GM23338 (cell line): ENCODE measurements at regions not wholly inside any gene's neighbourhood (a gene's known extent, or its start where the extent isn't known, plus 50 kb on each side); places are given as distances from the start of the nearest gene placed in this dataset.

Source experiments
- ATAC-seq: fragments of 200-7000 bp; cut with Tn5 transposase; 3 replicates; pipeline ENCODE4 v1.9.1; 2020
- DNase-seq: peaks from one replicate; pipeline ENCODE4 v3.0.0-alpha.2; 2015; ENCODE audit warnings: low spot score
- H2AFZ ChIP-seq: fragments of 200-600 bp; sonication (generic); 2 replicates; pipeline ENCODE4 v1.8.0; 2016; ENCODE audit warnings: antibody characterized with exemption, mild to moderate bottlenecking, moderate library complexity
- H3F3A ChIP-seq: fragments of 200-600 bp; sonication (generic); replicated peaks from 2 replicates; pipeline ENCODE4 v1.8.0; 2017; ENCODE audit warnings: antibody characterized with exemption, mixed run types, low read depth
- H3K27ac ChIP-seq: fragments of 200-600 bp; sonication (generic); 2 replicates; pipeline ENCODE4 v1.6.1; 2016; ENCODE audit warnings: low read depth
- H3K27me3 ChIP-seq: fragments of 200-600 bp; sonication (generic); 2 replicates; pipeline ENCODE4 v1.8.0; 2016; ENCODE audit warnings: mild to moderate bottlenecking, mixed run types, moderate library complexity; ENCODE audit not compliant: insufficient read depth
- H3K36me3 ChIP-seq: fragments of 200-600 bp; sonication (generic); 2 replicates; pipeline ENCODE4 v1.8.0; 2016; ENCODE audit warnings: mild to moderate bottlenecking; ENCODE audit not compliant: insufficient read depth
- H3K4me1 ChIP-seq: fragments of 200-600 bp; sonication (generic); 2 replicates; pipeline ENCODE4 v1.8.0; 2016; ENCODE audit warnings: mild to moderate bottlenecking, moderate library complexity; ENCODE audit not compliant: insufficient read depth
- H3K4me2 ChIP-seq: fragments of 200-600 bp; sonication (generic); 2 replicates; pipeline ENCODE4 v1.7.1; 2017; ENCODE audit warnings: mixed run types
- H3K4me3 ChIP-seq: fragments of 200-600 bp; sonication (generic); 2 replicates; pipeline ENCODE4 v1.6.1; 2016; ENCODE audit warnings: mixed run types
- H3K79me2 ChIP-seq: fragments of 200-600 bp; sonication (generic); replicated peaks from 2 replicates; pipeline ENCODE4 v1.8.0; 2017; ENCODE audit warnings: mild to moderate bottlenecking; ENCODE audit not compliant: insufficient read depth
- H3K9me2 ChIP-seq: fragments of 200-600 bp; sonication (generic); 2 replicates; pipeline ENCODE4 v1.8.0; 2017; ENCODE audit not compliant: insufficient read depth
- H4K20me1 ChIP-seq: fragments of 200-600 bp; sonication (generic); replicated peaks from 2 replicates; pipeline ENCODE4 v1.8.0; 2017; ENCODE audit warnings: mild to moderate bottlenecking; ENCODE audit not compliant: insufficient read depth
- H3K27ac Mint-ChIP-seq: 2 replicates; pipeline ENCODE4 v1.8.0; 2020; ENCODE audit warnings: inconsistent platforms, mild to moderate bottlenecking, moderate library complexity, mixed read lengths
- H3K27me3 Mint-ChIP-seq: 3 replicates; pipeline ENCODE4 v1.8.0; 2022; ENCODE audit warnings: low read depth, mild to moderate bottlenecking, moderate library complexity, mixed read lengths, inconsistent platforms; ENCODE audit not compliant: insufficient read depth, poor library complexity
- H3K36me3 Mint-ChIP-seq: 3 replicates; pipeline ENCODE4 v1.8.0; 2021; ENCODE audit warnings: low read depth, mild to moderate bottlenecking, inconsistent platforms, moderate library complexity, mixed read lengths
- H3K4me1 Mint-ChIP-seq: 3 replicates; pipeline ENCODE4 v1.8.0; 2020; ENCODE audit warnings: mild to moderate bottlenecking, inconsistent platforms, mixed read lengths
- H3K4me3 Mint-ChIP-seq: 3 replicates; pipeline ENCODE4 v1.8.0; 2021; ENCODE audit warnings: moderate library complexity, mild to moderate bottlenecking, inconsistent platforms, mixed read lengths
- H3K9me3 Mint-ChIP-seq: 3 replicates; pipeline ENCODE4 v1.8.0; 2020; ENCODE audit warnings: moderate library complexity, mild to moderate bottlenecking, inconsistent platforms, mixed read lengths
- EZH2 ChIP-seq: fragments of 200-600 bp; sonication (generic); IDR thresholded peaks from one replicate; pipeline ENCODE4 v1.8.0; 2017; ENCODE audit warnings: antibody characterized with exemption, mild to moderate bottlenecking, low read depth; ENCODE audit not compliant: unreplicated experiment
- POLR2AphosphoS5 ChIP-seq: IDR thresholded peaks from 2 replicates; pipeline ENCODE4 v1.6.1; 2016; ENCODE audit warnings: antibody characterized with exemption, low read depth
- STAT1 ChIP-seq: IDR thresholded peaks from one replicate; pipeline ENCODE4 v1.6.1; 2016; ENCODE audit warnings: antibody characterized with exemption; ENCODE audit not compliant: unreplicated experiment
- ZNF114 ChIP-seq: fragments of 250-450 bp; sonication (Bioruptor Pico); IDR thresholded peaks from 2 replicates; pipeline ENCODE4 v1.5.0; 2020; ENCODE audit warnings: mild to moderate bottlenecking, moderate library complexity
- TF ChIP-seq, protein P1 (sequence below): IDR thresholded peaks from one replicate; pipeline ENCODE4 v1.6.1; 2018; ENCODE audit warnings: antibody characterized with exemption; ENCODE audit not compliant: unreplicated experiment
- TF ChIP-seq, protein P2 (sequence below): fragments of 250-450 bp; sonication (Bioruptor Pico); IDR thresholded peaks from 2 replicates; pipeline ENCODE4 v1.5.0; 2020; ENCODE audit warnings: mild to moderate bottlenecking, moderate library complexity

DNA sequence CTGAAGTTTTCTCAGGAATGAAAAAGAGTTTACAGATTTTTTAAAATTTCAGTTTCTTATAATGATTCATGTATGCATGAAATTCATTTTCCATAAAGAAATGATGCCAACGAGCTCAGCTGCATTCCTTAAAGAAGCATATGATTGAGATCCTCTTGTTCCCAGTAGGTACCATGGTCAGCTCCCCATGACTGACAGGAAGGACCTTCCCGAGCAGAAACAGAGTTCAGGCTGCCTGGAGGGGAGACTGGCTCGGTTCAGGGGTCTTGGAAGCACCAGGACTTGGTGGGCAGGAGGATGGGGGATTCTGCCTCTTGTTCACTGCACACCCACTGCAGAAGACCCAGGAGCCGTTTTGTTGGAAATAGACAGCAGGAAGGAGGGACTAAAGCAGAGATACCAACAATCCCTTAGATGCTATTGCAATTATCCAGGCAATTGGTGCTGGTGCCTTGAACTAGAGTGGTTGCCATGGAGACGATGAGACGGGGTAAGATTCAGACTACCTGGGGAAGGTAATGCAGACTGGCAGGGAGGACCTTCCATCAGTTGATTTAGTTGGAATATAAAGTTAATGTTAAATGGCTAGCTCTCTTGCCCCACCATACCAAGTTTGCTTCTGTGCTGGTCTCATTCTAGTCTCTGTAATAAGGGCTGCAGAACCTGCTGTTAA is 447.8 kb downstream of the MTRR start:
- Histone ChIP-seq H3K4me2 (no peak overlapping the region), H3K27me3 (no peaks in the 10 kb centered on the region), H3K79me2 (no peaks in the 10 kb centered on the region), H2AFZ (no peak overlapping the region), H3K4me3 (no peak overlapping the region), H3K36me3 (no peaks in the 10 kb centered on the region), H4K20me1 (no peaks in the 10 kb centered on the region), H3K27ac (no peak overlapping the region), H3F3A (no peaks in the 10 kb centered on the region), H3K9me2 (no peaks in the 10 kb centered on the region), H3K4me1 (no peaks in the 10 kb centered on the region)
- Mint-ChIP-seq H3K4me3 (no peak overlapping the region), H3K9me3 (no peaks in the 10 kb centered on the region), H3K36me3 (no peaks in the 10 kb centered on the region), H3K4me1 (no peaks in the 10 kb centered on the region), H3K27ac (no peak overlapping the region), H3K27me3 (no peaks in the 10 kb centered on the region)
- DNase-seq: peak; percentile 44
- no peak for TF ChIP-seq STAT1
- TF ChIP-seq, protein P1, sequence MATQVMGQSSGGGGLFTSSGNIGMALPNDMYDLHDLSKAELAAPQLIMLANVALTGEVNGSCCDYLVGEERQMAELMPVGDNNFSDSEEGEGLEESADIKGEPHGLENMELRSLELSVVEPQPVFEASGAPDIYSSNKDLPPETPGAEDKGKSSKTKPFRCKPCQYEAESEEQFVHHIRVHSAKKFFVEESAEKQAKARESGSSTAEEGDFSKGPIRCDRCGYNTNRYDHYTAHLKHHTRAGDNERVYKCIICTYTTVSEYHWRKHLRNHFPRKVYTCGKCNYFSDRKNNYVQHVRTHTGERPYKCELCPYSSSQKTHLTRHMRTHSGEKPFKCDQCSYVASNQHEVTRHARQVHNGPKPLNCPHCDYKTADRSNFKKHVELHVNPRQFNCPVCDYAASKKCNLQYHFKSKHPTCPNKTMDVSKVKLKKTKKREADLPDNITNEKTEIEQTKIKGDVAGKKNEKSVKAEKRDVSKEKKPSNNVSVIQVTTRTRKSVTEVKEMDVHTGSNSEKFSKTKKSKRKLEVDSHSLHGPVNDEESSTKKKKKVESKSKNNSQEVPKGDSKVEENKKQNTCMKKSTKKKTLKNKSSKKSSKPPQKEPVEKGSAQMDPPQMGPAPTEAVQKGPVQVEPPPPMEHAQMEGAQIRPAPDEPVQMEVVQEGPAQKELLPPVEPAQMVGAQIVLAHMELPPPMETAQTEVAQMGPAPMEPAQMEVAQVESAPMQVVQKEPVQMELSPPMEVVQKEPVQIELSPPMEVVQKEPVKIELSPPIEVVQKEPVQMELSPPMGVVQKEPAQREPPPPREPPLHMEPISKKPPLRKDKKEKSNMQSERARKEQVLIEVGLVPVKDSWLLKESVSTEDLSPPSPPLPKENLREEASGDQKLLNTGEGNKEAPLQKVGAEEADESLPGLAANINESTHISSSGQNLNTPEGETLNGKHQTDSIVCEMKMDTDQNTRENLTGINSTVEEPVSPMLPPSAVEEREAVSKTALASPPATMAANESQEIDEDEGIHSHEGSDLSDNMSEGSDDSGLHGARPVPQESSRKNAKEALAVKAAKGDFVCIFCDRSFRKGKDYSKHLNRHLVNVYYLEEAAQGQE: peak; percentile 81
- no peak for TF ChIP-seq ZNF114 (CRISPR knock-in tag)
- no peak for TF ChIP-seq EZH2
- TF ChIP-seq, protein P2, sequence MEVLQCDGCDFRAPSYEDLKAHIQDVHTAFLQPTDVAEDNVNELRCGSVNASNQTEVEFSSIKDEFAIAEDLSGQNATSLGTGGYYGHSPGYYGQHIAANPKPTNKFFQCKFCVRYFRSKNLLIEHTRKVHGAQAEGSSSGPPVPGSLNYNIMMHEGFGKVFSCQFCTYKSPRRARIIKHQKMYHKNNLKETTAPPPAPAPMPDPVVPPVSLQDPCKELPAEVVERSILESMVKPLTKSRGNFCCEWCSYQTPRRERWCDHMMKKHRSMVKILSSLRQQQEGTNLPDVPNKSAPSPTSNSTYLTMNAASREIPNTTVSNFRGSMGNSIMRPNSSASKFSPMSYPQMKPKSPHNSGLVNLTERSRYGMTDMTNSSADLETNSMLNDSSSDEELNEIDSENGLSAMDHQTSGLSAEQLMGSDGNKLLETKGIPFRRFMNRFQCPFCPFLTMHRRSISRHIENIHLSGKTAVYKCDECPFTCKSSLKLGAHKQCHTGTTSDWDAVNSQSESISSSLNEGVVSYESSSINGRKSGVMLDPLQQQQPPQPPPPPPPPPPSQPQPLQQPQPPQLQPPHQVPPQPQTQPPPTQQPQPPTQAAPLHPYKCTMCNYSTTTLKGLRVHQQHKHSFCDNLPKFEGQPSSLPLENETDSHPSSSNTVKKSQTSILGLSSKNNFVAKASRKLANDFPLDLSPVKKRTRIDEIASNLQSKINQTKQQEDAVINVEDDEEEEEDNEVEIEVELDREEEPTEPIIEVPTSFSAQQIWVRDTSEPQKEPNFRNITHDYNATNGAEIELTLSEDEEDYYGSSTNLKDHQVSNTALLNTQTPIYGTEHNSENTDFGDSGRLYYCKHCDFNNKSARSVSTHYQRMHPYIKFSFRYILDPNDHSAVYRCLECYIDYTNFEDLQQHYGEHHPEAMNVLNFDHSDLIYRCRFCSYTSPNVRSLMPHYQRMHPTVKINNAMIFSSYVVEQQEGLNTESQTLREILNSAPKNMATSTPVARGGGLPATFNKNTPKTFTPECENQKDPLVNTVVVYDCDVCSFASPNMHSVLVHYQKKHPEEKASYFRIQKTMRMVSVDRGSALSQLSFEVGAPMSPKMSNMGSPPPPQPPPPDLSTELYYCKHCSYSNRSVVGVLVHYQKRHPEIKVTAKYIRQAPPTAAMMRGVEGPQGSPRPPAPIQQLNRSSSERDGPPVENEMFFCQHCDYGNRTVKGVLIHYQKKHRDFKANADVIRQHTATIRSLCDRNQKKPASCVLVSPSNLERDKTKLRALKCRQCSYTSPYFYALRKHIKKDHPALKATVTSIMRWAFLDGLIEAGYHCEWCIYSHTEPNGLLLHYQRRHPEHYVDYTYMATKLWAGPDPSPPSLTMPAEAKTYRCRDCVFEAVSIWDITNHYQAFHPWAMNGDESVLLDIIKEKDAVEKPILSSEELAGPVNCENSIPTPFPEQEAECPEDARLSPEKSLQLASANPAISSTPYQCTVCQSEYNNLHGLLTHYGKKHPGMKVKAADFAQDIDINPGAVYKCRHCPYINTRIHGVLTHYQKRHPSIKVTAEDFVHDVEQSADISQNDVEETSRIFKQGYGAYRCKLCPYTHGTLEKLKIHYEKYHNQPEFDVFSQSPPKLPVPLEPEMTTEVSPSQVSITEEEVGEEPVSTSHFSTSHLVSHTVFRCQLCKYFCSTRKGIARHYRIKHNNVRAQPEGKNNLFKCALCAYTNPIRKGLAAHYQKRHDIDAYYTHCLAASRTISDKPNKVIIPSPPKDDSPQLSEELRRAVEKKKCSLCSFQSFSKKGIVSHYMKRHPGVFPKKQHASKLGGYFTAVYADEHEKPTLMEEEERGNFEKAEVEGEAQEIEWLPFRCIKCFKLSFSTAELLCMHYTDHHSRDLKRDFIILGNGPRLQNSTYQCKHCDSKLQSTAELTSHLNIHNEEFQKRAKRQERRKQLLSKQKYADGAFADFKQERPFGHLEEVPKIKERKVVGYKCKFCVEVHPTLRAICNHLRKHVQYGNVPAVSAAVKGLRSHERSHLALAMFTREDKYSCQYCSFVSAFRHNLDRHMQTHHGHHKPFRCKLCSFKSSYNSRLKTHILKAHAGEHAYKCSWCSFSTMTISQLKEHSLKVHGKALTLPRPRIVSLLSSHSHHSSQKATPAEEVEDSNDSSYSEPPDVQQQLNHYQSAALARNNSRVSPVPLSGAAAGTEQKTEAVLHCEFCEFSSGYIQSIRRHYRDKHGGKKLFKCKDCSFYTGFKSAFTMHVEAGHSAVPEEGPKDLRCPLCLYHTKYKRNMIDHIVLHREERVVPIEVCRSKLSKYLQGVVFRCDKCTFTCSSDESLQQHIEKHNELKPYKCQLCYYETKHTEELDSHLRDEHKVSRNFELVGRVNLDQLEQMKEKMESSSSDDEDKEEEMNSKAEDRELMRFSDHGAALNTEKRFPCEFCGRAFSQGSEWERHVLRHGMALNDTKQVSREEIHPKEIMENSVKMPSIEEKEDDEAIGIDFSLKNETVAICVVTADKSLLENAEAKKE: no peak
- no peak for TF ChIP-seq POLR2AphosphoS5
- ATAC-seq: peak; percentile 60; the same call in 2 of the 3 replicates
